Stimulated activated CD4-positive, alpha-beta T cell treated with anti-CD3 and anti-CD28 coated beads, Interleukin-1b, Interleukin-23, amount 100 ng/mL, for 24 hours (primary cell): ENCODE measurements at regions not wholly inside any gene's neighbourhood (a gene's known extent, or its start where the extent isn't known, plus 50 kb on each side); places are given as distances from the start of the nearest gene placed in this dataset.

Experiments
- DNase-seq, 4 experiments: peaks; one replicate each; pipeline ENCODE4 v3.0.0-alpha.2; 2020; ENCODE audit warnings: low read depth in 4 of 4, low spot score in 1 of 4

DNA sequence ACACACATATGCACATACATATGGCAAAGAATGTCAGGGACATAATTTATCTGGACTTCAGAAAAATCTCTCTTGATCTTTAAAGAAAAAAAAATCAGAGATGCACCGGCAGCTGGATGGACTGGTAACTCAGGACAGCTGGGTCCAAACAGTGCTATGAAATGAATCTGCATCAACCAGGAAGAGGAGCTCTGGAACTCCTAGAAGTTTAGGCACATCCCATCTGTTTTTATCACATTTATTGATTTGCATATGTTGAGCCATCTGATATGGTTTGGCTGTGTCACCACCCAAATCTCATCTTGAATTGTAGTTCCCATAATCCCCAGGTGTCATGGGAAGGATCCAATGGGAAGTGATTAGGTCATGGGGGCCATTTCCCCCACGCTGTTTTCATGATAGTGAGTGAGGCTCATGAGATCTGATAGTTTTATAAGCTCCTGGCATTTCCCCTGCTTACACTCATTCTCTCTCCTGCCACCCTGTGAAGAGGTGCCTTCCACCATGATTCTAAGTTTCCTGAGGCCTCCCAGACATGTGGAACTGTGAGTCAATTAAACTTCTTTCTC lies 87.7 kb upstream of the AKIP1 start:
- no peak for DNase-seq

DNA sequence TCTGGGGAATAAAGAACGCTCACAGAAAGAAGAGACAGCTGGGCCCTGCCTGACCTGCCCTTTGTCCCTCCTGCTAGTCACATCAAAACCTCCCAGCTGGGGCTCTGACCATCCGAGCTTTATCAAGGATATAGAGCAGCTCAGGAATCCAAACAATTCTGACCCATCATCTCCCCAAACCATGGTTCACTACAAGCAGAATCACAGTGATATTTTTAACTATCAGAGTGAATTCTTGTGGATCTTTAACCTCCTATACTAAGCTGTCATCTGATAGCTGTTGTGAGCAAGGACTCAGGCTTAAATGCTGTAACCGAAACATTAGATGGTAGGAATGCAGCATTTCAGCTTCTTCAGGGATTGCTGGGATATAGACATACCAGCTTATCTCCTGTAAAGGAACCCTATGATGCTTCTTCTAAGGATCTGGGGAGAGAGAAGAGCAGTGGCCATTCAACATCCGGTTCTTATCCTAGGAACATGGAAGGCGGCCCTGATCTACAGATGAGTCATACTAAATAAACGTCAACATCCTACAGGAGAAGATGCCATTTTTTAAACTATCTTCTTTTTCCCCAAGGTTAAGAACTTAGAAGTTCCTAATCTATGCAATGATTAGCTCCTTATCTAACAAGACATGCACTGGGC lies 84.7 kb upstream of the AKIP1 start:
- DNase-seq = no peak

DNA sequence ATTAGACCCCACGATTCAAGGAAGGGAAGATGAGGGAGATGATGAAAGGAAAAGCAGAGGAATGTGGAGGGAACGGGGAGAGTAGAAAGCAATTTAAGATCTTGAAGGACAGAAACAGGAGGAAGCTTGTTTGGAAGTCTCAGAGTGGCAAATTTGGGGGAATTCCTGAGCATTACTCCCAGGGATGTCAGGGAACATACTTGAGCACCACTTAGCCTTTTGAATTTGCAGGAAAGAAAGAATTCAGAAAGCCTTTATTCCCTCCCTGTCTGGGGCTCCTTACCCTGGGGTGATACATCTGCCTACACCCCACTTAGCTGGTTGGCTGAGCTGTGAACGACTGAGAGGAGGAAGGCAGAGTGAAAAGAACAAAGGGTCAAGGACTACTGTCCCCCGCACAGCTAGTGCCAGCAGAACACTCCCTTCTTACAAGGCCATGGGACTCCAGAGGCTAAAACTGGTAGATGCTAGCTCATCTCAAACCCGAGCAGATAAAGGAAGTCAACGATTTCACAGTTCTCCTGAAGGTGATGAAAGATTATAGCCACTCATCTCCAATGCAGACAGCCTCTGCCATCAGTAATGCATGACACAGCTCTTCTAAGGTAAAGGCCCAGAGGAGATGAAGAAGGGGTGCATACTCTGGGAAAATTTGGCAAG lies 84.0 kb upstream of the AKIP1 start:
- no peak for DNase-seq

DNA sequence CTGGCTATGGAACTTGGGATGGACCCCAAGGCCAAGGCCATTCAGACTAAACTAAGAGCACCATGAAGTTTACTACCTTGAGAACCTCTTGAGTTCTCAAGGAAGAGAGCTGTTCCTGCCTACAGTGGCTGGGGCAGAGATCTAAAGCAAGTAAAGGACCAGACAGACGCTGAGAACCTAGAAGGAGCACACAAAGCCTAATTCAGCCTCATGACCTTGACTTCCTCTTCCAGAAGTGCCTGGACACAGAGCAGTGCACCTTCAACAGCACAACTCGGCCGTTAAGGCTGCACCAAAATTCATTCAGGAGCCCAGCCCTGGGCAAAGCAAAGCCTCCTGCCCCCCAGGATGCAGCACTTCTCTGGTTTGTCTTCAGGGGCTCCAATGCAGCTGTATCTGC lies 82.9 kb upstream of the AKIP1 start:
- DNase-seq = no peak

DNA sequence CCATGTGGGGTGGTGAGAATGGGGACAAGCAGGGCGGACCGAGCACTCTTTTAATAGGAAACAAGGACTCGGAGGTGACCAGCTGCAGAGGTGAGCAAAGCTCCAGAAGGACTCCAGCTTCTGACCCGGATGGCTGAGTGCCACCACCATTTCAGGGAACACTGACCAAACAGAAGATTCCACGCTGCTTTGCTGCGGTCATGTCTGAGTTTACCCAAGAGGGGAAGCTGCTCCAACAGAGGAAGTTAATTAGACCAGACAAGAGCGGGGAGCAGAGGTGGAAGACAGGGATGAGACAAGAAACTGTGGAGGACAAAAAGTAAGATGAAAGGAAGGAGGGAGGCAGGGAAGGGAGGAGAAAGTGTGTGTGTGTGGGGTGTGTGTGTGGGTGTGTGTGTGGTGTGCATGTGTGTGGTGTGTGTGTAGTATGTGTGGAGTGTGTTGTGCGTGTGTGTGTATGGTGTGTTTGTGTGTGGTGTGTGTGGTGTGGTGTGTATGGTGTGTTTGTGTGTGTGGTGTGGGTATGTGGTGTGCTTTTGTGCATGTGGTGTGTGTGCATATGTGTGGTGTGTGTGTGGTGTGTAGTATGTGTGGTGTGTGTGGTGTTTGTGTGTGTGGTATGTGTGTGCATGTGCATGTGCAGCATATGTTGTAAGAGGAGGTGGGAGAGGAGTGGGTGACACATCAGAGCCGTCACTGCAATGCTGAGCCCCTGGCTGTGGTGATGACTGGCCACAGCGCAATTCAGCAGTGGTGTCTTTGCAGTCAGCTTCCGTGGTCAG lies 82.2 kb upstream of the AKIP1 start:
- no peak for DNase-seq

DNA sequence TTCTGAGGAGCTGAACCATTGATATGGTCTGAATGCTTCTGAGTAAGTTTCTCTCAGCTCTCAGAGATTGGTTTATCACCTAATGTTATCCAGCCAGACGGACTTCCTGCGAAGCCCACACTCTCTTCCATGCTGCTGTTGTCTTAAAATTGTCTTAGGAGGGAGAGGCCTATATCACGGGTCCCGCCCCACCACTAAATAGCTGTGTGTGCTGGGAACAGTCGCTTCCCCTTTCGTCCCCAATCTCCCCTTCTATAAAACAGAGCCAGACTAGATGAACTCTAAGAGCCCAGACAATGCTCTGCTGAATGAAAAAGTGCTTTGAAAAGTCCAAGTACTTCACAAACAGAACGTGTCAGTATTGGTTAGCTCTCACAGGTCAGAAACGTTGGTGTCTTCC lies 81.4 kb upstream of the AKIP1 start:
- DNase-seq = no peak

DNA sequence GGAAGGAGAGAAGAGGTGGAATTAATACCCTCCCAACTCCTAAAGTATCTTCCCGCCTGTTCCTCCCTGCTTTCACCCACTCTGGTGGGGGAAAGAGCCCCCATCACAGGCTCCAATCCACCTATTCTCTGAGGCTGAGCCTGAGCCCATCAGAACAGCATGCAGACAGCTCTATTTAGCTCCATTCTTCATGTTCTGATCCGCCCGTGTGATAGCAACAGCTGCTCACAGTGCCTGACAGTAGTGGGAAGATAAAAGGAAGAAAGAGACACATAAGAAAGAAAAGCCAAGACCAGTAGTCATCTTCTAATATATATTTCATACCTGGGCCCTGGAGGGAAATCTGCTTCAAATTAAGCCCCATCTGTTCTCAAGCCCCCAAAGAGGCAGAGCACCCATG lies 80.3 kb upstream of the AKIP1 start:
- DNase-seq = no peak

DNA sequence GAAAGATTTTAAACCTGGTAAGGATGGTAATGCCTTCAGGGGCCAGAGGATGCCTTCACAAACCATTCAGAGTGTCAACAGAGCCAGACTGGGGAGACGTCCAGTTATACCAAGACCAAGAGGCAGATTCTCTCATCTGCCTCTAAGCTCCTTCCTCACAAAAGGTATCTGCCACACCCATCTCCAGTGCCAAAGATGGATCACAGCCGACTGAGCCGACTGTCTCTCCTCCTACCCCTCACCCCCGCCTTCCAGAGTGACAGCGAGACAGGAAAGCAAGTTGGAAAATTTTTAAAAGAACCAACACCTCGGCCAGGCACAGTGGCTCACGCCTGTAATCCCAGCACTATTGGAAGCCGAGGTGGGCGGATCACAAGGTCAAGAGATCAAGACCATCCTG lies 79.1 kb upstream of the AKIP1 start:
- no peak for DNase-seq

DNA sequence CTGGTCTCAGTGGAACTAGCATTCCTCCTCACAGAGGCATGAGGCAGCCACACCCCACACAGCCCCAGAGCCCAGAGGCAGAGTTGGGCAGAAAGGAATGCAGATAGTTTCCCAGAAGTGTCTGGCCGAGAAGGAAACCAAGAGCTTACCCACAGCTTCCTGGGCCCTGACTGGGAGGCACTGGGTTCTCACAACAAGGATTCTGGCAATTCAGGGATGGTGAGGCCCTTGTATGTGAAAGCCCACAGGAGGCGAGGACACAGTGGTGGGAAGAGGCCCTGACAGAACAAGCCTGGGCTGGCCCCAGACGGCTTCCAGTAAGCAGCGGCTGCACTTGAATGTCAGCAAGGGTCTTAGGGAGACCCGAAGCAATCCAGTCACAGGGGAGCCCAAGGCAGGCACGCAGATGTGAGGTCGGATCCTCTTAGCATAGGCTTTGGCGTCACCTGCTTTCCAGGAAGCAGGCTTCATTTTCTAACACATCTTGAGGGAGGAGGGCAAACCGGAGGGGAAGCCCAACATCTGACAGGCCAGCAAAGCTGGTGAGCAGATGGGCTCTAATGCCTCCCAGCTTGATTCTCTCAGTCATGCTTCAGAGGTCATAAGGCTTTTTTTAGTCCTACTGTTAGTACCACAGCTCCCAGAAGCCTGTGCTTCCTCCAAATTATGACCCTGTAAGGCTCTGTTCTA lies 78.3 kb upstream of the AKIP1 start:
- DNase-seq = no peak

DNA sequence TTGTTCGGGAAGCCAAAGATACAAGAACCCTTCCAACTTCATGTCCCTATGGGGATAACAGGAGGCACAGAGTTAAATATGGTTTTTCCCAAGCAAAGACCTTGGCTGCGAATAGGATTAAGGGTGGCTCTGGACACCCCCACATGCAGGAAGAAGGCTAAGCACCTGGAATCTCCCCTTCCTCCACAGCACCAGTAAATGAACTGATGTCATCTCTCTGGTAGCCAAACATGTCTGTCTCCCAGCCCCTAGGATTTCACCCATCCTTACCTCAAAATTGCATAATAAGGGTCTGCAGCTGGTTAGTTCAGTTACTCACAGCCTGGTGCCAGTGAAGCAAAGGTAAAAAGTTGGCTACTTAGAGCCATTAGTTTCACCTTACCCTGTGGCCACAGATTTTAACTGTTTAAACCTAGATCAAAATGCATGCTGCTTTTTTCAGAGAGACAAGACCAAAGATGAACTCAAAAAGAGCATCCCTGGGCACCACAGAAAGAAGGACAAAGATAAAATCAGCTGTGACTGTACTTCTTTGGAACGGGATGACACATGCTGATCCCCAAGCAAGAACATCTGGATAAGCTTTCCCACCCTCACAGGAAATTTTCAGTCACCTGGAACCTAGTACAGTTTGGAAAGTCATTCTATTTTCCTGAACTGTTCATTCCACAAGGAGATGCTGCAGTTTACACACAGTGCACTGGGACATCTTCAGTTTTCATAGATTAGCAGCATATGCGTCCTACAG lies 77.2 kb upstream of the AKIP1 start:
- no peak for DNase-seq

DNA sequence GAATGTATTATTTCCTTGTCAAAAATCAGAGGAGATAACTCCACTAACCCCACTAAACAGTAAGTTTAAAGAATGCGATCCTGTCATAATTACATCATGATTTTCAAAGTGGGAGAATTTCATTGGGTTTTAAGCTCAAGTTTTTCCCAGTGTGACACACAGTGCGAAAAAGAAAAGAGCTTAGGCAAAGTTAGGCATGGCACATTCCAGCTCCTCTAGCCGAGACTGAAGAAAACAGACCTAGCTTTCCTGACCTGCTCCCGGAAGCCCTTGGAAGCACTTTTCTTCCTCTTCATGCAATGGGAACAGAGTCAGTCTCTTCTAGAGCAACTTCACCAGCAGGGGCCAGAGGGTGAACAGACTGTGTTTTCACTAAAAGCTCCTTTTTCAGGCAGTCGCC lies 76.6 kb upstream of the AKIP1 start:
- DNase-seq = no peak

DNA sequence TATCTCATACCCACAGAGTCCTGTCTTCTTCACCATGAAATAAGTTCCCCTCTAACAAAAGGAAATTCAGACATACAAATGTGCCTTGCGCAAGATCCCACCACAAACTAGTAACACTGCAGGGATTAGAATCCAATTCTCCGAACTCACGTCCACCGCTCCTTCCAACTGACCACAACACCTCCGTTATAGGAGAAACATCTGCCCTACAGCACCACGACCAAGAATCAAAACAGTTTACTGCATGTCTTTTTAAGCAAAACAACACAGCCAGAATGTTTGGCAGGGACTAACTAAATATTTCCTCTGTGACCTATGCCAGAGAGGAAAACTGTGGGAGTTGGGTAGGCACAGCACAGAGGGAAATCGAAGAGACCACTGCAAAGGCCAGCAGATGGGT lies 72.7 kb upstream of the AKIP1 start:
- no peak for DNase-seq

DNA sequence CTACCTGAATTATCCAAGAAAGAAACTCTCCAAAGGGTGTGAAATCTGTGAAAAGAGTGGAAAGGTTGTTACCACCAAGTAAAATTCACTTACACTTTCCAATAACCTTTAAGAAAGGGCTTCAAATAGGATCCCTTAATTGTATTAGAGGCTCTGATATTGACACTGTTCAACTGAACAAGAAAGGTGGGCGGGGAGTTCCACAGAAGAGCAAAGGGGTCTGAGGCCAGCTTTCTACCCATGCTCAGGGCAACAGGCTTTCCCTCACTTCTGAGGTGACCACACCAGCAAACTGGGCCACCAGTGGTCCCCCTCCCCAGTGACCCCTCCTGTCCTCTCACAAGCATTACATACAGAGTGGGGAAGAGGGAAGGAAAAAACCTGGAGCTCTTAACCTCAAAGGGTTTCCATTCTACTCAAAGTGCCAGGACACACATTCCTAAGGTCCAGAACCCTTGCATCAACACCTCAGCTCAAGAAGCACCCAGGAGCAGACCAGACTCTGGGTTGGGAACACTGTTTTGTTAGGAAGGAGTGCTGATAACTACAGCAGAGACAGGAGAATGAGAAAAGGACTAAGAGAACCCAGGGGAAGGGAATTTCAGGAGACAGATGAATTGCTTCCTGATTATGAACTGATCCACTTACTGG lies 71.6 kb upstream of the AKIP1 start:
- DNase-seq = no peak

DNA sequence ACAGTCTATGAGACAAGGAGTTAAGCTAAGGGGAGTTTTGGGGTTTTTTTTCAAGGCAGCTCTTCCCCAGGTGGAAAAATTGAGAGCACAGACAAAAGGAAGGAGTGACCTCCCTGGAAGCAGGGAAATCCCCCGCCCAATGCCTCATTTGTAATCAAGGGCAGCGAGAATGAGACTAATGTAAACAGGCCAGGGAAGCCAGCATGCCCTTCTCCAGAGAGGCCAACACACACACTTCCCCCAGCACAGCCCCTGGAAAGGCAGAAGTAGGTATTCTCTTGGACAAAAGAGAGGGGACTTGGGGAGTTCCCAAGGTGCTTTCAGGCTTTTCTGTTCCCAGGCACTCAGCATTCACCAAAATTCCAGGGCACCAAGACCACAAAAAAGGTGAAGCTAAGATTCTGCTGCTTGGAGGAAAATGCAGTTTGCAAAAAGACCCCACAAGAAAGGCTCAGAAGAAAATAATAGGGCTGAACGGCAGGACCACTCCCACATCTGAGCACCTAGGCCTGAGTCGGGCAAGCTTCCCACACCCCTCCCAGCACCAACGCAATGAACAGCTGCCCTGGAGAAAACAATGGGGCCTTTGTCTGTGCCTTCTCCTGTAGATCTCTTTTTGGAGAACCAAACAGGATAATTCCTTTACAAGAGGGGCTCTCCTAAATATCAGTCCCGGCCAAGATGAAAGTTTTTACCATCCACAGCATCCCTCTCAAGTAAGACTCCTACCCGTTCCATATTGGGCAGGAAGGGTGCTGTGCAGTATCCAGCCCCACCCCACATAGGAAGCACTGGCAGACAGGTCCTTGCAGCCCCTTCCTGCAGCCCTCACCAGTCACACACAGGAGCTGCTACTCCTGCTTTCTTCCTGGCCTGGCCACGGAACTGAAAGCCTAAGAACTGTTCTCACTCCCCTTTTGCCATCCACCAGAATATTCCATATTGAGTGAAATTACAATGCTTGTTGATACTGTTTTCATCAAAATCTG lies 70.7 kb upstream of the AKIP1 start:
- DNase-seq = peak in 1 of 4 experiments; percentile 34

DNA sequence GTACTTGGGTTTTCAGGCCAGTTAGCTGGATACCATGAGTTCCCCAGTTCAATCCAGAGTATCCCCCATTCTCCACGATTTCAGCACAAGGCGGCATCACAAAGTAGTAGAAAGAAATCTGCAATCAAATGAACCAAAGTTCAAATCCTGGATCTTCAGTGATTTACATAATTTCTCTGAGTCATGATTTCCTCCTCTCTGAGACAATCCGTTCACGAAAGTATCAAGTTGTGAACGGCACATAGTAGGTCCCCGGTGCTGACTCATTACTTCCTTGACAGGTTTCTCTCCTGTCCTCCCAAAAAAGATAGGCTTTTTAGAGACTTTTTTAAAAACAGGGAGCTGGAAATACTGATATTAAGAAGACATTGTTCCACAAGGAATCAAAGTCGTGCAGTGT lies 69.1 kb upstream of the AKIP1 start:
- no peak for DNase-seq

DNA sequence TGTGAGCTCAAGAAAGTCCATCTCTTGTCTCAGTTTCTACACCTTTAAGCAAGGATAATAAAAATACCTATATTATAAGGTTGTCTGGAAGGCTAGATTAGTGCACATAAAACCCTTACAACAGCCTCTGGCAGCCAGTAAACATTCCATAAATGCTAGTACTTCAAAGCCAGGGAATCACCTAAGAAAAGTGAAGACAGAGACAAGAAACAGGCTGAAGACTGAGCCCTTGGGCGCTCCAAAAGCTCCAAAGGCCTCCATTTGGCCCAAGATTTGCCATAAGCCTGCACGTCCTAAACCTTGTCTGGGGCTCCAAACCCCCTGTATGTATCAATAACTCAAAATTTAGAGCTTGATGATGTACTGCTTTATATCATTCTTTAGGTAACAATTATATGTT lies 52.2 kb upstream of the AKIP1 start:
- DNase-seq = no peak
